ENCODE measurements at regions not wholly inside any gene's neighbourhood (a gene's known extent, or its start where the extent isn't known, plus 50 kb on each side); places are given as distances from the start of the nearest gene placed in this dataset.

DNA sequence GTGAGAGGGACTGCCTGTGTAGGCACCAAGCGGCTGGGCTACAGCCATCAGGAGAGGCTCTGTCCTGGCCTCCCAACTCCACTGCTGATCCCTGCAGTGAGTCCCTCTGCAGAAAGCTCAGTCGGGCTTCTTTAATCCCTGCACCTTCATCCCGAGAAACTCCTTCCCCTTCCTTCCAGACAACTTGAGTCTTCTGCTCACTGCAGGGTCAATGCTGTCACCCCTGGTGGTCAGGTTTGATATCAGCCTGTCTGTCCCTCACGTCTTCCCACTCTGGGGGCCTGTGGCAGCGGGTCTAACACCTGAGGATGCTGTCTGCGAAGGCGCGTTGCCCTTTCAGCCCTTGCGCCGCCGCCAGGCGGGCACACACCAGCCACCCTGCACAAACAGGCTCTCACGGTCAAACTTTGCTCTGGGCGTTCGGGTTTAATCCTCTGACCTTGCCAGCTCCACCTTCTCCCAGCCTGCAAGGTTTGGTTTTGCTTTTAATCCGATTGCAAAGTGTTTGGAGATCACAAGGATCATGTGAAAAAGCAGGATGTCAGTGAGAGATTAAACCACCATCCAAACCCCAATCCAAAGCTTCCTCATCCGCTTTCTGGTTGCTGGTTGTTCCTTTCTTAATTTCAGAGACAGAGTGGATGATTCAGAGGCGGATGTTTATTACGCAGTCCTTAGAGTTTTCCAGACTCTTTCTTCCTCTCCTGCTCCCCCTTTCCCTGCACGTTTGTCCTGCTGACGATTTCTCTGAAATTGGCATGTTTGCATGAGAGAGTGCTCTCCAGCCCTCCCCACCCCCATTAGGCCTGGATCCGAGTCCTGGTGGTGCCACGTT, 74.8 kb upstream of the SLC34A2 start:
- ATAC-seq: no peak

DNA sequence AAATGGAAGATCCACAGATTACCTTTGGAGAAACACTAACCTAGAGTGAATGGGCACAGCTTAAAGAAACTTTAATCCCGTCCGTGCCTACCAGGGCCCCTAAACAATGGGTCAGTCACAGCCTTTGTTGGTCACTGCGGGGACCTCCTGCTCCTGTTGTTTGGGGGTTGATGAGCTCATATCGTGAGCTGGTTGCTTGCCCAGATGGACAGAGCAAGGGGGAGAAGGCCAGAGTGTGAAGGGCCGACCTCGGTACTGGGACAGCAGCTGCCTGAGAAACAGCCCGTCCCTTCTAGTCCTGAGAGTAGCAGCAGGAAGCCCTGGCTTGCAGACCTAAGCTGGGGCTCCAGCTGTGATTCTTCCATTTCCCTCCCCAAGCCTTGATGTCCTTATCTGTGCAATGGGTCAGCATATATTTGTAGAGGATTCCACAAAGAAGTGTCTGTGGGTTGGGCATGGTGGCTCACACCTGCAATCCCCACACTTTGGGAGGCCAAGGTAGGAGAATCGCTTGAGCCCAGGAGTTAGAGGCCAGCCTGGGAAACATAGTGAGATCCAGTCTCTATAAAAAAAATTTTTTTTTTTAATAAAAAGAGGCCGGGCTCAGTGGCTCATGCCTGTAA, 69.6 kb upstream of the SLC34A2 start:
- no peak for ATAC-seq

DNA sequence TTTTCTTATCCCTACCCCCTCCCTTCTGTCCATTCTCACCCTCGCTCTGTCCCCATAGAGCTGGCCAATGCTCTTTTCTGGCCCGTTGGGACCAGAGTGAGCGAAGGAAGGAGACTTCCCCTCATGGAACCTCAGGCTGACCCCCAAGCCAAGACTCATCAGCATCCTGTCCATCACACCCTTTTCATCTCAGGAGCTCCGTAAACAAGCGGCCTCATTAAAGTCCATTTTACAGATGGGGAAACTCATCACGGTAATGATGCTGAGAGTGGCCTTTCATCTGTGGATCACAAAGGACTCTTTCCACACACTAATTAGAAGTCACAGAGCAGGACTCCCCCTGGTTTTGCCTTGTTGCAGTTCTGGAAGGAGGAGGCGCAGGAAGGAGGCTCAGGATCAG, 67.4 kb upstream of the SLC34A2 start:
- no peak for ATAC-seq

DNA sequence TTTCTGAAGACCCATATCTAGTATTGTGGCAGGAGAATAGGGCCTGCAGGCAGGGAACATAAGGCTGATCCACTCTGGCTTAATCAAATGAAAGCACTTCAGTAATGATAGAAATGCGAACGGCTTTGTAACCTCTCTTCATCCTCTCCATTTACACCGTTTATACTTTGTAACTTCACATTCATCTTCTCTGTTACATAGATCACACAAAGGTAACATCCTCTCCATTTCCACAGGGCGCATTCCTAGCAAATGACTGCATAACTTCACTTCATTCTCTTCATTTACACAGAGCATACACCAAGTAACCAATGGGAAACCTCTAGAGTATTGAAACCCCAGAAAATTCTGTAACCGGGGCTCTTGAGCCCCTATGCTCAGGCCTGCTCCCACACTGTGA, 65.5 kb upstream of the SLC34A2 start:
- ATAC-seq: no peak

DNA sequence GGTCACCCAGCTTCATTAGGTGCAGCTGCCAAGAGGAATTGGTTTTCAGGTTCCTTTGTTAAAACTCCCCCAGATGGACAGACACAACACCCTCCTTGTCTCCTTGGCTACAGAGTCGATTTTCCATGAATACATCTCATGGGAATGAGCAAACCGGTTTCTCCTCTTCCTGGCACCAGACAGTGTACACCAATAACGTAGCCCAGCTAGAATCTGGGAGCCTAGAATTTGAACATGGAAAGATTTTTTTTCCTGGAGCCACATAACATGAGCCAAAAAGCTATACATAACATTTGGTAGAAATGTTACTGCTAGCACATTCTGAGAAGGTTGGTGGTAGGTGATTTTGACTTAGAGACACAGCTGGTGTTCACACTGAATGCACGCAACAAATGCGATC, 62.9 kb upstream of the SLC34A2 start:
- no peak for ATAC-seq
